SK-N-SH treated with all-trans-retinoic acid at 6 μM for 48 hours (cell line): ENCODE measurements at regions not wholly inside any gene's neighbourhood (a gene's known extent, or its start where the extent isn't known, plus 50 kb on each side); places are given as distances from the start of the nearest gene placed in this dataset.

Source experiments
- PATZ1 ChIP-seq: fragments of 250-450 bp; sonication (Bioruptor Pico); IDR thresholded peaks from 2 replicates; pipeline ENCODE4 v1.8.0; 2020; ENCODE audit warnings: mild to moderate bottlenecking, moderate library complexity, borderline replicate concordance
- TOX ChIP-seq: fragments of 250-450 bp; sonication (Bioruptor Pico); IDR thresholded peaks from 2 replicates; pipeline ENCODE4 v1.8.0; 2021; ENCODE audit warnings: mild to moderate bottlenecking, moderate library complexity, borderline replicate concordance

DNA sequence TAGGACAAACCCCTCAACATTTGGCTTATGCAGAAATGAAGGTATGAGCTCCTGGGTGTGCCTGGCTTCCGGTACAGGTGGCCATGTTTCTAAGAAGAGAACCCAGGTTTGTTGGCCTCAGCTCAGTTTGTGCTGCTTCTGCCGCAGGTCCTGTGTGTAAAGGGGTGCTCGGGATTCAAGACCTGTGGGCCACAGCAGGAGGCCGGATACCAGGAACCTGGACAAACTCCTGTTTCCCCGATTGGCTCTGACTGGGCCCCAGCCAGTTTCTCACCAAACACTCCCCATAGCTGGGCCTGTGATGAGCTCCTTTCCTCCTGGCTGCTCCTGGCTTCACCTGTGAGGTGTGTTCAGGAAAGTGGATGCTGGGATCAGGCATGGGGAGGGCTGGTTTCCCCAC is 271.2 kb upstream of the IRX2 start:
- no peak for TF ChIP-seq PATZ1
- TF ChIP-seq TOX, result no peak
